Parathyroid adenoma (tissue), 2 donors: ENCODE measurements at regions not wholly inside any gene's neighbourhood (a gene's known extent, or its start where the extent isn't known, plus 50 kb on each side); places are given as distances from the start of the nearest gene placed in this dataset.

Source experiments
- H2AFZ ChIP-seq: fragments of 300-600 bp; sonication (generic); one replicate; pipeline ENCODE4 v1.7.0; 2017; ENCODE audit warnings: antibody characterized with exemption, mild to moderate bottlenecking
- H3K27ac ChIP-seq: fragments of 300-600 bp; sonication (generic); one replicate; pipeline ENCODE4 v1.7.0; 2017
- H3K27me3 ChIP-seq: fragments of 300-600 bp; sonication (generic); one replicate; pipeline ENCODE4 v1.7.0; 2017; ENCODE audit warnings: low read length; ENCODE audit not compliant: control insufficient read depth, insufficient read depth
- H3K36me3 ChIP-seq: fragments of 300-600 bp; sonication (generic); one replicate; pipeline ENCODE4 v1.7.0; 2017; ENCODE audit warnings: low read length; ENCODE audit not compliant: control insufficient read depth, insufficient read depth
- H3K4me1 ChIP-seq: fragments of 300-600 bp; sonication (generic); one replicate; pipeline ENCODE4 v1.7.0; 2017; ENCODE audit warnings: control low read depth
- H3K4me2 ChIP-seq: fragments of 300-600 bp; sonication (generic); one replicate; pipeline ENCODE4 v1.7.0; 2017; ENCODE audit warnings: low read length
- H3K4me3 ChIP-seq: fragments of 300-600 bp; sonication (generic); one replicate; pipeline ENCODE4 v1.7.0; 2017; ENCODE audit warnings: low read depth, low read length
- H3K79me2 ChIP-seq: fragments of 300-600 bp; sonication (generic); one replicate; pipeline ENCODE4 v1.7.0; 2017; ENCODE audit warnings: control low read depth
- H3K9ac ChIP-seq: fragments of 300-600 bp; sonication (generic); one replicate; pipeline ENCODE4 v1.7.0; 2017; ENCODE audit warnings: mild to moderate bottlenecking
- H3K9me3 ChIP-seq: fragments of 300-600 bp; sonication (generic); one replicate; pipeline ENCODE4 v1.7.0; 2017; ENCODE audit warnings: low read length; ENCODE audit not compliant: control insufficient read depth
- TF ChIP-seq, protein P1 (sequence below): fragments of 300-600 bp; sonication (generic); IDR thresholded peaks from one replicate; pipeline ENCODE4 v1.7.0; 2017; ENCODE audit warnings: antibody characterized with exemption, mild to moderate bottlenecking
- donor health status: primary hyperparathyroidism.

DNA sequence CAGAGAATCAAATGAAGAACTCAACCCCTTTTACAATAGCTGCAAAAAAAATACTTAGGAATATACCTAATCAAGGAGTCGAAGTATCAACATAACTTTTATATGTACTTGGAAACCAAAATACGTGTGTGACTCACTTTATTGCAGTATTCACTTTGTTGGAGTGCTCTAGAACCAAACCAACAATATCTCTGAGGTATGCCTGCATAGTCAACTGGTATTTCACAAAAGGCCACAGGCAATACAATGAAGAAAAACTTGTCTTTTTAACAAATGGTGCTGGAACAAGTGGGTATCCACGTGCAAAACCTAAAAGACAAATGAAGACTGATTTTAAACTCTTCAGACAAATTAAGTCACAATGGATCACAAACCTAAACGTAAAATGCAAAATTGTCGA is 385.7 kb downstream of the TLE1 start:
- TF ChIP-seq, protein P1, sequence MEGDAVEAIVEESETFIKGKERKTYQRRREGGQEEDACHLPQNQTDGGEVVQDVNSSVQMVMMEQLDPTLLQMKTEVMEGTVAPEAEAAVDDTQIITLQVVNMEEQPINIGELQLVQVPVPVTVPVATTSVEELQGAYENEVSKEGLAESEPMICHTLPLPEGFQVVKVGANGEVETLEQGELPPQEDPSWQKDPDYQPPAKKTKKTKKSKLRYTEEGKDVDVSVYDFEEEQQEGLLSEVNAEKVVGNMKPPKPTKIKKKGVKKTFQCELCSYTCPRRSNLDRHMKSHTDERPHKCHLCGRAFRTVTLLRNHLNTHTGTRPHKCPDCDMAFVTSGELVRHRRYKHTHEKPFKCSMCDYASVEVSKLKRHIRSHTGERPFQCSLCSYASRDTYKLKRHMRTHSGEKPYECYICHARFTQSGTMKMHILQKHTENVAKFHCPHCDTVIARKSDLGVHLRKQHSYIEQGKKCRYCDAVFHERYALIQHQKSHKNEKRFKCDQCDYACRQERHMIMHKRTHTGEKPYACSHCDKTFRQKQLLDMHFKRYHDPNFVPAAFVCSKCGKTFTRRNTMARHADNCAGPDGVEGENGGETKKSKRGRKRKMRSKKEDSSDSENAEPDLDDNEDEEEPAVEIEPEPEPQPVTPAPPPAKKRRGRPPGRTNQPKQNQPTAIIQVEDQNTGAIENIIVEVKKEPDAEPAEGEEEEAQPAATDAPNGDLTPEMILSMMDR = no peak
- Histone ChIP-seq H3K4me1 (no peaks in the 10 kb centered on the region), H3K4me3 (no peak overlapping the region), H3K79me2 (no peaks in the 10 kb centered on the region), H3K36me3 (no peaks in the 10 kb centered on the region), H3K4me2 (no peak overlapping the region), H3K27me3 (no peaks in the 10 kb centered on the region), H2AFZ (no peak overlapping the region), H3K27ac (no peak overlapping the region), H3K9ac (no peak overlapping the region), H3K9me3 (no peaks in the 10 kb centered on the region)

DNA sequence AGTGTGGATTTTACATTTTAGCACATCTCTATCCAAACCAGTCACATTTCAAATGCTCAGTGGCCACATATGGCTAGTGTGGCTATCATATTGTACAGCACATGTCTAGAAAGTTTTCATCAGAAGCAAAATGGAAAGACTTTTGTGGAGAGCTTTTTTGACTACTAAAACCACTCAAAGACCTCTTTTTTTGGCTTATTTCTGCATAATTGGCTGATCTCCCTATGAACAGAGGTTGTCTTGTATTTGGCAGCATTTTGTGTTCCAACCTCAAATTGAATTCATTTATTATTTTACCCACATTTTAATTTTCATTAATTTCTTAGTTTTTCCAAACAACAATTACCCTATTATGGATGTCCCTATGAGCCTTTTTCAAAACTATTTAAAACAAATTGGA is 395.7 kb downstream of the TLE1 start:
- no peaks in the 10 kb centered on the region for H3K9me3 ChIP-seq
- TF ChIP-seq, protein P1 = no peak
- H3K27ac ChIP-seq = no peak overlapping the region
- H3K36me3 ChIP-seq = no peaks in the 10 kb centered on the region
- no peak overlapping the region for H2AFZ ChIP-seq
- H3K79me2 ChIP-seq = no peaks in the 10 kb centered on the region
- no peak overlapping the region for H3K4me3 ChIP-seq
- no peak overlapping the region for H3K9ac ChIP-seq
- no peak overlapping the region for H3K4me2 ChIP-seq
- H3K27me3 ChIP-seq = no peaks in the 10 kb centered on the region
- H3K4me1 ChIP-seq = no peaks in the 10 kb centered on the region

DNA sequence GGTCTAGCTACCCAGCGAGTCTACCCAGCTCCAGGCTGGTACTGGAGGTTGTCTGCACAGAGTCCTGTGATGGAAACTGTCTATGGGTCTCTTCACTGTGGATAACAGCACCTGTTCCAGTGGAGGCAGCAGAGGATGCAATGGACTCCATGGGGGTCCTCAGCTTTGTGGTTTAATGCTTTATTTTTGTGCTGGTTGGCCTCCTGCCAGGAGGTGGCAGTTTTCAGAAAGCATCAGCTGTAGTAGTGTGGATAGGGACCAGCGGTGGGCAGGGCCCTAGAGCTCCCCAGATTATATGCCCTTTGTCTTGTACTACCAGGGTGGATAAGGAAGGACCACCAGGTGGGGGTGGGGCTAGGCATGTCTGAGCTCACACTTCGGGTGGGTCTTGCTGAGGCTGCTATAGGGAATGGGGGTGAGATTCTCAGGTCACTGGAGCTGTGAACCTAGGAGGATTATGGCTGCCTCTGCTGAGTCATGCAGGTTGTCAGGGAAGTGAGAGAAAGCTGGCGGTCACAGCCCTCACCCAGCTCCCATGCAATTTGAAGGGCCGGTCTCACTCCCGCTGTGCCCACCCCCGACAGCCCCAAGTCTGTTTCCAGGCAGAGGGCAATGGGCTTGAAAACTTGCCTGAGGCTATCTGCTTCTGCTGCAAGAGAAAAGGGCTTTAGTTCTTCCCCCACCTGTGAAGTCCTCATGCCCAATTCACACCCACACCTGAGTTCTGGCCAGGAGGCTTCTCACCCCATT is 397.1 kb downstream of the TLE1 start:
- no peak overlapping the region for H3K9ac ChIP-seq
- H2AFZ ChIP-seq = no peak overlapping the region
- no peaks in the 10 kb centered on the region for H3K79me2 ChIP-seq
- no peak overlapping the region for H3K4me3 ChIP-seq
- no peaks in the 10 kb centered on the region for H3K4me1 ChIP-seq
- H3K36me3 ChIP-seq = no peaks in the 10 kb centered on the region
- no peaks in the 10 kb centered on the region for H3K9me3 ChIP-seq
- no peaks in the 10 kb centered on the region for H3K27me3 ChIP-seq
- TF ChIP-seq, protein P1 = no peak
- no peak overlapping the region for H3K27ac ChIP-seq
- no peak overlapping the region for H3K4me2 ChIP-seq

DNA sequence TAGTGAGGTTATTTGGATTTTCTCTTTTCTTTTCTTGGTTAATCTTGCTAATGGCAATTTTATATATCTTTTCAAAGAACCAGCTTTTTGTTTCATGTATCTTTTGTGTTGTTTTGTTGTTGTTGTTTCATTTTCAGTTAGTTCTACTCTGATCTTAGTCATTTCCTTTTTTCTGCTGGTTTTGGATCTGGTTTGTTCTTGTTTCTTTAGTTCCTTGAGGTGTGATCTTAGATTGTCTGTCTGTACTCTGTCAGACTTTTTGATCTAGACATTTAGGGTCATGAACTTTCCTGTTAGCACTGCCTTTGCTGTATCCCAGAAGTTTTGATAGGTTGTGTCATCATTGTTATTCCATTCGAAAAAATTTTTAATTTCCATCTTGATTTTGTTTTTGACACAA is 399.7 kb downstream of the TLE1 start:
- TF ChIP-seq, protein P1 = no peak
- Histone ChIP-seq H2AFZ (no peak overlapping the region), H3K4me2 (no peak overlapping the region), H3K9me3 (no peaks in the 10 kb centered on the region), H3K27ac (no peak overlapping the region), H3K9ac (no peak overlapping the region), H3K4me3 (no peak overlapping the region), H3K4me1 (no peaks in the 10 kb centered on the region), H3K36me3 (no peaks in the 10 kb centered on the region), H3K27me3 (no peaks in the 10 kb centered on the region), H3K79me2 (no peaks in the 10 kb centered on the region)

DNA sequence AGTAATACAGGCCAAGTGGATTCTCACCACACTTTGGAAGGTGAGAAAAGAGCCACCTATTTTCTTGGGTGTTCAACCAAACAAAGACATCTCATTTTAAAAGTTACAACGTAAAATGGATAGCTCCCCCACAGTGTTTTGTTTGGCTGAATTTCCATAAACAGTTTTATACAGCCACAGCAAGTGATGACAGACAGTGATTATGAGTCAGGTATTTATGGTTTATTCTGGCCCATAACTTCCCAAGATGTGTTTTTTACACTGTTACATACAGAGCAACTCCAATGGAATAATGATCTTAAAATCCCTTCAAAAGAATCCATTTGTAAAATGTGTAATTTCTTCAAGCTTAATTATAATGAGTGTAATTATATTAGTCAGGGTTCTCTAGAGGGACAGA is 421.3 kb downstream of the TLE1 start:
- H3K79me2 ChIP-seq = no peaks in the 10 kb centered on the region
- no peaks in the 10 kb centered on the region for H3K4me1 ChIP-seq
- no peak overlapping the region for H3K4me2 ChIP-seq
- H3K36me3 ChIP-seq = no peaks in the 10 kb centered on the region
- H3K4me3 ChIP-seq = no peak overlapping the region
- H3K27me3 ChIP-seq = no peaks in the 10 kb centered on the region
- no peak overlapping the region for H2AFZ ChIP-seq
- TF ChIP-seq, protein P1 = no peak
- no peaks in the 10 kb centered on the region for H3K9me3 ChIP-seq
- no peak overlapping the region for H3K27ac ChIP-seq
- H3K9ac ChIP-seq = no peak overlapping the region
